CD14-positive monocyte (primary cell): ENCODE measurements at regions not wholly inside any gene's neighbourhood (a gene's known extent, or its start where the extent isn't known, plus 50 kb on each side); places are given as distances from the start of the nearest gene placed in this dataset.
"Not testable (repeated sequence)": the region's sequence is repeated elsewhere in the genome, so short reads cannot be mapped to it uniquely, and the experiment has no call there.

Experiments
- DNase-seq, 3 donors: peaks; one replicate each; pipeline ENCODE4 v3.0.0-alpha.2; 2011 to 2022
- H2AFZ ChIP-seq: 2 replicates; pipeline ENCODE4 v1.6.0; 2012; ENCODE audit warnings: mild to moderate bottlenecking, low read depth, low read length, inconsistent platforms; ENCODE audit not compliant: insufficient read depth, poor library complexity, severe bottlenecking
- H3K27ac ChIP-seq, 2 donors: 1 replicate in 1 of 2; 2 replicates in 1 of 2; pipeline ENCODE4 v1.5.1; 2012 to 2013; ENCODE audit warnings: low read length in 2 of 2, control low read depth in 1 of 2, inconsistent platforms in 1 of 2, low read depth in 1 of 2, mild to moderate bottlenecking in 1 of 2
- H3K27me3 ChIP-seq, 2 donors: one replicate each; pipeline versions ENCODE4 v1.6.0 to v1.6.1; 2011 to 2013; ENCODE audit warnings: low read length in 2 of 2; ENCODE audit not compliant: control insufficient read depth in 2 of 2, insufficient read depth in 2 of 2
- H3K36me3 ChIP-seq, 2 donors: replicated peaks in 1 of 2; 1 replicate in 1 of 2; 2 replicates in 1 of 2; pipeline versions ENCODE4 v1.5.1 to v1.6.1; 2012 to 2013; ENCODE audit warnings: low read length in 2 of 2, control low read depth in 1 of 2, inconsistent platforms in 1 of 2, mild to moderate bottlenecking in 1 of 2; ENCODE audit not compliant: insufficient read depth in 2 of 2, control insufficient read depth in 1 of 2
- H3K4me1 ChIP-seq, 2 donors: 1 replicate in 1 of 2; 2 replicates in 1 of 2; pipeline versions ENCODE4 v1.5.1 to v1.6.1; 2012 to 2013; ENCODE audit warnings: low read length in 2 of 2, control low read depth in 1 of 2, inconsistent platforms in 1 of 2, mild to moderate bottlenecking in 1 of 2, moderate library complexity in 1 of 2; ENCODE audit not compliant: insufficient read depth in 2 of 2, control insufficient read depth in 1 of 2
- H3K4me2 ChIP-seq: replicated peaks from 2 replicates; pipeline ENCODE3; 2012; ENCODE audit warnings: low read length, moderate library complexity, mild to moderate bottlenecking; ENCODE audit not compliant: poor library complexity, severe bottlenecking; ENCODE audit errors: extremely low read depth
- H3K4me3 ChIP-seq, 3 experiments: fragments of 200-600 bp in 1 of 3; sonication (generic) in 1 of 3; replicated peaks in 1 of 3; 1 replicate in 2 of 3; 2 replicates in 1 of 3; pipeline ENCODE4 v1.5.1; 2011 to 2013; ENCODE audit warnings: low read length in 3 of 3, mild to moderate bottlenecking in 3 of 3, control low read depth in 2 of 3, low read depth in 2 of 3, inconsistent platforms in 1 of 3, moderate library complexity in 1 of 3
- H3K79me2 ChIP-seq: 2 replicates; pipeline ENCODE4 v1.6.0; 2012; ENCODE audit warnings: mild to moderate bottlenecking, control low read depth, inconsistent platforms, low read length, moderate library complexity; ENCODE audit not compliant: insufficient read depth
- H3K9ac ChIP-seq: 2 replicates; pipeline ENCODE4 v1.6.0; 2017; ENCODE audit warnings: low read length, mild to moderate bottlenecking; ENCODE audit not compliant: insufficient read depth, poor library complexity, severe bottlenecking
- H3K9me3 ChIP-seq, 2 donors: replicated peaks in 1 of 2; 1 replicate in 1 of 2; 2 replicates in 1 of 2; pipeline versions ENCODE4 v1.5.1 to v1.6.1; 2012 to 2013; ENCODE audit warnings: low read length in 2 of 2, control low read depth in 1 of 2; ENCODE audit not compliant: control insufficient read depth in 1 of 2, insufficient read depth in 1 of 2
- H4K20me1 ChIP-seq: 2 replicates; pipeline ENCODE4 v1.6.0; 2012; ENCODE audit warnings: mild to moderate bottlenecking, low read length, control low read depth, moderate library complexity; ENCODE audit not compliant: insufficient read depth
- H3K27ac Mint-ChIP-seq, 7 donors: one replicate each; pipeline ENCODE4 v1.8.0; 2020; ENCODE audit warnings: mild to moderate bottlenecking in 7 of 7, mixed read lengths in 7 of 7, moderate library complexity in 6 of 7, inconsistent platforms in 2 of 7
- H3K27me3 Mint-ChIP-seq, 3 donors: one replicate each; pipeline ENCODE4 v1.8.0; 2021 to 2022; ENCODE audit warnings: low read depth in 3 of 3, mild to moderate bottlenecking in 3 of 3, mixed read lengths in 3 of 3, moderate library complexity in 3 of 3, inconsistent platforms in 1 of 3
- H3K36me3 Mint-ChIP-seq, 2 donors: one replicate each; pipeline ENCODE4 v1.8.0; 2020; ENCODE audit warnings: mixed read lengths in 2 of 2, inconsistent platforms in 1 of 2, mild to moderate bottlenecking in 1 of 2
- H3K4me1 Mint-ChIP-seq: one replicate; pipeline ENCODE4 v1.8.0; 2020; ENCODE audit warnings: mild to moderate bottlenecking, mixed read lengths
- H3K4me3 Mint-ChIP-seq, 2 donors: one replicate each; pipeline ENCODE4 v1.8.0; 2020; ENCODE audit warnings: mild to moderate bottlenecking in 2 of 2, mixed read lengths in 2 of 2, moderate library complexity in 1 of 2
- H3K9me3 Mint-ChIP-seq, 7 donors: one replicate each; pipeline ENCODE4 v1.8.0; 2020 to 2022; ENCODE audit warnings: mixed read lengths in 7 of 7, mild to moderate bottlenecking in 6 of 7, moderate library complexity in 6 of 7, inconsistent platforms in 2 of 7
- CTCF ChIP-seq: fragments of 200-600 bp; IDR thresholded peaks from one replicate; pipeline ENCODE4 v1.8.0; 2022; ENCODE audit warnings: antibody characterized with exemption, mild to moderate bottlenecking
- WGBS: methylation state at CpG from one replicate; pipeline ENCODE4 v1.1.5; 2013; ENCODE audit warnings: missing lambda C conversion rate; ENCODE audit not compliant: insufficient coverage; 5-methylcytosine and 5-hydroxymethylcytosine counted together
- intact Hi-C, 2 donors: fragments of 100-400 bp; cut with micrococcal nuclease; formaldehyde crosslinking; loops; one replicate each; pipeline versions ENCODE4 v1.15.0 to v1.15.1; 2023

GRCh38 chr21:16125274-16125673 is 395.5 kb downstream of the USP25 start:
- Histone ChIP-seq H3K27ac (no peak overlapping the region), H3K4me2 (no peak overlapping the region), H4K20me1 (no peaks in the 10 kb centered on the region), H3K36me3 (no peaks in the 10 kb centered on the region), H3K9ac (no peak overlapping the region), H3K9me3 (no peaks in the 10 kb centered on the region), H3K79me2 (no peaks in the 10 kb centered on the region), H3K4me3 (no peak overlapping the region), H3K4me1 (no peaks in the 10 kb centered on the region), H3K27me3 (no peaks in the 10 kb centered on the region), H2AFZ (no peak overlapping the region)
- H3K4me3 Mint-ChIP-seq: no peak overlapping the region
- peaks cover 0 to 1% (median 1%) of the 10 kb centered on the region in 3 donors for H3K27me3 Mint-ChIP-seq
- 86% methylated on average over 3 of the region's 6 CpGs for WGBS
- no peak for TF ChIP-seq CTCF
- no peak overlapping the region for H3K27ac Mint-ChIP-seq
- H3K4me1 Mint-ChIP-seq: no peaks in the 10 kb centered on the region
- intact Hi-C loops: no loop called here
- no peak for DNase-seq
- no peaks in the 10 kb centered on the region for H3K36me3 Mint-ChIP-seq
- H3K9me3 Mint-ChIP-seq: peaks cover 5 to 10% (median 7%) of the 10 kb centered on the region in 7 donors

- H3K27me3 Mint-ChIP-seq, H3K9ac ChIP-seq, H3K4me3 ChIP-seq, H3K4me1 ChIP-seq, H3K79me2 ChIP-seq, H3K4me1 Mint-ChIP-seq, H3K36me3 Mint-ChIP-seq, H3K27ac ChIP-seq, H2AFZ ChIP-seq, H3K27ac Mint-ChIP-seq, DNase-seq, H3K4me2 ChIP-seq, H3K36me3 ChIP-seq, H3K27me3 ChIP-seq, H4K20me1 ChIP-seq, H3K4me3 Mint-ChIP-seq: not testable (repeated sequence)
- H3K9me3 Mint-ChIP-seq: peaks cover 11 to 24% (median 16%) of the 10 kb centered on the region in 7 donors
- WGBS: 98% methylated on average over 6 of the region's 8 CpGs
- intact Hi-C loops: loop anchor here in 1 of 2 donors (10.0 kb wide), 1 partner anchor 972 kb away; no protein-coding TSS in a partner anchor
- H3K9me3 ChIP-seq: peaks cover 5 to 13% of the 10 kb centered on the region in 2 donors
These were observed 402.7 kb downstream of the USP25 start for GRCh38 chr21:16132453-16132852.
